ENCODE measurements at regions not wholly inside any gene's neighbourhood (a gene's known extent, or its start where the extent isn't known, plus 50 kb on each side); places are given as distances from the start of the nearest gene placed in this dataset.

DNA sequence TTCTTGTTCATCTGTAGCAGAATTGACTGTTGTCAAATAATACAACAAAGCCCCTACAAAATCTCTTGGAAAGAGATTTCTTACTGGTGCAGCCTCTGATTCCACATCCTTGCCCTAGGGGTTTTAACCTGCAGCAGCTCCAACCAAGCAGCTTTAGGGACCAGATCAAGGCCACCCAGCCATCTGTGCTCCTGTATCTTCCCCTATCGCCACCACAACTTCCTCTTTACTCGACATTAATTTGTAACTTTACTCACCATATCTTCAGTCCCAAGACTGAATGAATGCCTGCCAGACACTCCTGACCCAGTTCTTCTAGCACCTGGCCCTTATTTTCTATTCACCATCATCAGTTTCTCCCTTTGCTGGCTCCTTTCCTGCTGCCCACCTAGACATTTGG is 156.6 kb upstream of the IL12A start:
- intact Hi-C loops (cut with DNase I), result loop anchor here (5.0 kb wide), 1 partner anchor 160 kb away; no protein-coding TSS in a partner anchor
- no peak for ATAC-seq (ENCODE audit: poor library complexity)

DNA sequence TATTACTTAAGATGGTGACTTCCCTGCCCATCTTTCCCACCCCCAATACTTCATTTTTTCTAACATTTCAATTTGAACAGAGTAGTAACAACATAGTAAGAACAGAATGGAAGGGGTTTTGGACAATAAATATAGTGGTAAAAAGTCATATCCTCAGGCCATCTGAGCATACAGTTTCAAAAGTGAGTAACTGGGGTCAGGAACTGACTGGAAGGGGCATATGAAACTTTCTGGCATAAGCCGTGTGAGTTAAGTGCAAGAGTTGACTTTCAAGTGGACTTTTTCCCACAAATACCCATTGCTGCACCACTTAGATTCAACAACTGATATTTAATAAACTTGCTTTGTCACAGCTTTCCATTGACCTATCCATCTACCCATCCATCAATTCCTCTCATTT is 153.5 kb upstream of the IL12A start:
- no peak for DNase-seq
- no peak for ATAC-seq (ENCODE audit: poor library complexity)
- intact Hi-C loops (cut with DNase I), result no loop called here

More for the DNA sequence above, 156.6 kb upstream of the IL12A start:
- DNase-seq, result no peak

DNA sequence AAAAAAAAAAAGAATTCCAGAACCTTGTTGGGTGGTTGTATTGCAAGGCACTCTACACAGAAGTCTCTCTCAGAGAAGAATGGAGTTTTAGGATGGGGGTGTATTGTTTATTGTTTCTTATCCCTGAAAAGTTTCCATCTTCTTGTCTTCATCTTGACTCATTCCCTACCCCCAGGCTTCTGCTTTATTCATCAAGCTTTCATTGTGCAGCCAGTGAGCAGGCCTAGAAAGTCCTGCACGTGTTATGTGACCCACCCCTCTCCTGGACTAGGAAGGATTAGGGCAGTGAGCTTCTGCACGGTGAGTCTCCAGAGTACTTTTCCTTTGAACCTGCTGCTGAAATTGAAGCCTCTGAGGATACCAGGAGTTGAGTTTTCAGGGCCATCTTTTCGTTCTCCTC is 150.9 kb upstream of the IL12A start:
- ATAC-seq (ENCODE audit: poor library complexity) (no peak), DNase-seq (no peak)
- intact Hi-C loops (cut with DNase I), result no loop called here

DNA sequence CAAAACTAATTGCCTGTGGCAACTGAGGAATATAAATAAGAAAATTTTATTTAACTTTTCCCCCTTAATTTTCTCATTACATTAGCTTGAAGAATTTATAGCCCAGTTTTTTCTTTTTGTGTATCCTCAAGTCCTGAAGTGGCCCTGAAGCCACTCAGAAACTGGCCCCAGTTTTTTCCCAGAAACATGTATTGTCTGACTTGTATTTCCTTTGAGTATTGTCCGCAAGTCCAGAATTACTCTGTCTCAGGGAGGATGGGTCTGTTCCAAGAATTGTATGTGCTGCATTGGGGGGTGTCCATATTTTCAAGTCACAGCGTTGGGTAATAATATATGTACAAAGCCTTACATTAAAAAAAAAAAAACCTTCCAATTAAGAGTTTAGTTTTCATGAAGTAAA is 149.7 kb upstream of the IL12A start:
- DNase-seq (no peak), ATAC-seq (ENCODE audit: poor library complexity) (no peak)
- intact Hi-C loops (cut with DNase I), result no loop called here

DNA sequence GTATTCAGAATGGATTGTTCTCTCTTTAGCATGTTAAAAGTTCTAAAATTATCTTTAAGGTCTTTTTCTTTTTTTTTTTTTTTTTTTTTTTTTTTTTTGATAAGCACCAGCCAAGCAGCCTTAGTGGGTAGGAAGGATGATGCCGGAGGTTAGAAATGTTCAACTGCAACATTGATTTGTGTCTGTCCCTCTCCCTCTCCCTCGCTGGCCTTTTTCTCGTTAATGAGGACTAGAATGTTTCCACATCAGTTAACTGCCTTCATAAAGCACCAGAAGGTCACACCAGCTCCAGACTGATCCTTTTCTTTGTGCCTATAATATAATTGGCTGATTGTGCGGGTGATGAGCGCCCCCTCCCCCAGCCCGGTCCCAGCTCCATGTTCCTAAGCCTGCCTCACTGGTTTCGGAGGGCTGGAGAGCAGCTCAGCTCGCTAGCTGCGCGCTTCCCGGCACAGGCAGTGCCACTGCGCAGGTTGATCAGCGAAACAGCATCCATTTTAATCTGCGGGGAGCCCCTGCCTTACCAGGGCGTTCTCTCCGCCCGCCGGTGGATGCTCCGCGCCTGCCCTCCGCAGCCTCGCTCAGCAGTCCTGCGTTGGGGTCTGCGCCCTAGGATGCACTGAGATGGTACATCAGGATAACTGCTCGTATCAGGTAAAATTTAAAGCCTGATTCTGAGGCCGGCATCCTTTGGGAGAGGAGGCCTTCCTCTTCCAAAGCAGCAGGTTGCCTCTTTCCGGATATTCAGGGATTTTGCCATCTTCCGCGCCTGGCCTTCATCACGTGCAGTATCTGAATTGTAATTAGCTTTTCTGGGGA is 148.9 kb upstream of the IL12A start, which contains the start of gene SCHIP1:
TSS of gene SCHIP1 (plus strand) at position 301 of the 819 bp plus-strand sequence.
- no peak for DNase-seq
- intact Hi-C loops (cut with DNase I), result no loop called here
- ATAC-seq (ENCODE audit: poor library complexity), result peak; percentile 61

DNA sequence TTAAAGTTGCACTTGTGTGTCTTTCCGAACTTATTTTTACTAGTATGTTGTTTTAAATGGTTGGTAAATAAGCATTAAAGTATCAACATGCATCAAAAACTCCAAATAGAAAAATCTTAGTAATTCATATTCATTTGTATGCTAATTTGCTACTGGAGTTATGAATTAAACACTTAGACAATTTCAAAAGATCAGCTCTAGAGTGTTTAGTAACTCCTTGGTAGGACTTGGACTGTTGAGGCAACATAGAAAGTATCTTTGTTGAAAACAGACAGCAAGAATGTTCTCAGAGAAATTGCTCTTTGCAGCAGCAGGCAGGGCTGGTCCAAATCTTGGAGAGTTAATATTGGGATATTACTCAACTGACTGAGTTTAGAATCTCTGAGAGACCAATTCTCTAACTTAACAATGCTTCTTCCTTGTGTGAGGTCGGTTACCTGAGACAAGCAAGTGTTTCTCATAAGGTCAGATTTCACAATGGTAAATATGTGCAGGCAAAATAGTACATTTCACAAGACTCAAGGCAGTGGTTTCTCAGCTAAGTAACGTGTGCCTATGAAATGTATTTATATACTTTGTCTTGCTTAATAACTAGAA is 147.8 kb upstream of the IL12A start:
- intact Hi-C loops (cut with DNase I), result no loop called here
- DNase-seq, result no peak
- ATAC-seq (ENCODE audit: poor library complexity), result peak; percentile 11

DNA sequence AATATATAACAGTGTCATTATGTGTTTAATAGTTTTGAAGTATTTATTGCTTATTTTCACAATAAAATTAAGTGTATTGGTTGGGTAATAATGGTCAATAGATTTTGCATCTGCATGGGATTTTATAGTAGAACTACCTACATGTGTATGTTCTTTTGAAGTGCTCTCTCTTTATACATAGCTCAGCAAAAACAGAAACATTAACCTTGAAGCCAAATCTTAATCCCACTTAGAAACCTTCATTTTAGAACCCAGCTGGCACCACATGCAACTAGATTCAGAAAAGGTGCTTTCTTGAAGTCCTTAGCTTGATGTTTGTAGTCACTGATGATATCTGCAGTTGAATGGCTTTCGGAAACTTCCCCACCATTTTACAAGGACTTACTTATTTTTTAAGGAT is 146.9 kb upstream of the IL12A start:
- no peak for DNase-seq
- no peak for ATAC-seq (ENCODE audit: poor library complexity)
- intact Hi-C loops (cut with DNase I), result no loop called here

DNA sequence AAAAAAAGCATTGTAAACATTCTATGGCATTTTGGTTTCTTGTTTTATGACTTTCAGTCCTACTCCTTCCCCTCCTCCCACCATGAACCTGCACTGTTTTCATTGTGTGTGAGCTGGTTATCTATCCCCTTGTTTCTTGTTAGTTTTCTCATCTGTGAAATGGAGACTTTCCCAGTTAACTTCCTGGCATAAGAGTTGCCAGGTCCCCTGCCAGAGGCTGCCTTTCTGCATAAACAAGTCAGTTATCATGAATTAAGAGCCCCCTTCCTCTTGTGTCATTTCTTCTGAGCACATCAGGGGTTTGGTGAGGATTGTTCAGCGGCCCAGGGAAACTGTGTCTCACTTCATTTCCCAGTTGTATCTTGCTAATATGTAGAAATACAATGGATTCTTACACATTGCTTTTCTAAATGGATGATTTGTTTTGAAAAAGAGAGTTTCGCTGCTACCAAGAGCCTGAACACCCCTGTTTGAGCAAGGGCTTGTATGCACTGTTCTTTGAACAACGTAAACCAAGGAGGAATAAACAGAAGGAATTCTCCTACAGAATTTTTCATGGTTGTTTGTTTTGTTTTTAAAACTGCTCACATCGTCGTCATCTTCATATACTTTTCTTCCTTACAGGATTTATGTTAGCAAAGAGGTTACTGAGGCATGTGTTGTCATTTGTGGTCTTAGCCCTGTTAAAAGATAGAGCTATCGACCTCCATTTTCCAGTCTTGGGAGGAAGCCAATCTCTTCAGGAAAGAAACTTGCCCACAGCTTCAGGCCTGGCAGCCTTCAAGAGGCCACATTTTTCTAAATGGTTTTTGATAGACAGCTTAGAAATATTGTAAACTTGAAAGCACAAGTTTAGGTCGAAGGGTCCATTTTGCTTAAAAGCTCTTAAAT is 144.6 kb upstream of the IL12A start:
- no peak for DNase-seq
- no peak for ATAC-seq (ENCODE audit: poor library complexity)
- intact Hi-C loops (cut with DNase I), result no loop called here

DNA sequence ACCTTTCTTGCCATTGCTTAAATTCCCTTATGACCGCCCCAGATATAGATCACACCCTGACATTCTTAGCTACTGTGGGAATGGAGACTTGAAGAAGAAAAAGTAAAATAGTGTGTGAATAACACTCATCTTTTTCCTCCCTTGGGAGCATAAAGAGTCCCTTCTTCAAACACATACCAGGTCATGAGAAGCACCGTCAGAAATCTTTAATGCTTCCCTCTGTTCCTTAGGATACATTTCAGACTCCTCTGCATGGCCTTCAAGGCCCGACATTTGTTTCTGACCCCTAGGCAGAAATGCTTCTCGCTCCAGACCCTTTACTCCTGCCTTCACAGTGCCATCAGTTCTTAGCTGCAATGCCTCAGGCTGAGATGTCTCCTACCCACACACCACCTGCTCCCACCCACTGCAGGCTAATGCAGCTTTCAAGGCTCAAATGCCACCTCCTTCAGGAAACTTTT is 143.8 kb upstream of the IL12A start:
- intact Hi-C loops (cut with DNase I), result no loop called here
- ATAC-seq (ENCODE audit: poor library complexity), result no peak

DNA sequence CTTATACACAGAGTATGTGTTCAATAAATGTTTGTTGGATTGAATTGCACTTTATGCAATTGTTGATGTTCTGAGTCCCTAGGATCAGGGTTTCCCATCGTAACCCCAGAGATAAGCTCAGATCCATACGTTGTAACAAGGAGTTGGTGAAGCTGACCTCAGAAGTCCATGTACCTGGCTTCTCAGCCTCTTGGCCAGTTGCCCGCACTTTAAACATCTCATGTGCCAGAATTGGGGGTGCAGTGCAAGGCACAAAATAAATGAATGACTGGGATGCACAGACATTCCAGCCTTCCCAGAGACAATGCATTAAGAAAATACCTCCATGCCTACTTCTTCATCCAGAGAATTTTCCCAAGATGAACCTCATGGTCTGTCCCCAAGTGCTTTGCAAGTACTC is 142.9 kb upstream of the IL12A start:
- intact Hi-C loops (cut with DNase I), result no loop called here
- no peak for DNase-seq
- no peak for ATAC-seq (ENCODE audit: poor library complexity)

More for the DNA sequence above, 143.8 kb upstream of the IL12A start:
- no peak for DNase-seq

DNA sequence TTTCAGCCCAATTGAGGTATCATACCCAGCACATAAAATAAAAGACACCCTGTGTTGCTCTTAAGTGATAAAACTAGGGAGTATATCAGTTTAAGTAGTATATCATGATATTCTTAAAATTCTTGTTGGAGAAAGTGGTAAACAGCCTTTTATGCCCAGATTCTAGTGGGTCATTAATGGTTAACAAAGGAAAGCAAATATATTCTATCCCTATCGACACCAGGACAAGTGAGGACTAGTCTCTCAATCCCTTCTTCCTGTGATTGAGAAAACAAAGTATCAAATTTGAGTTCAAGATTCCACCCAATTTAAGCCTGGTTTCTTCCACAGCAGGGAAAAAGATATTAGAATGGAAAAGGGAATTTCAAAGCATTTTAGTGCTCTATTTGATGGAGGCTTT is 142.4 kb upstream of the IL12A start:
- intact Hi-C loops (cut with DNase I), result no loop called here
- no peak for DNase-seq
- ATAC-seq (ENCODE audit: poor library complexity), result no peak

DNA sequence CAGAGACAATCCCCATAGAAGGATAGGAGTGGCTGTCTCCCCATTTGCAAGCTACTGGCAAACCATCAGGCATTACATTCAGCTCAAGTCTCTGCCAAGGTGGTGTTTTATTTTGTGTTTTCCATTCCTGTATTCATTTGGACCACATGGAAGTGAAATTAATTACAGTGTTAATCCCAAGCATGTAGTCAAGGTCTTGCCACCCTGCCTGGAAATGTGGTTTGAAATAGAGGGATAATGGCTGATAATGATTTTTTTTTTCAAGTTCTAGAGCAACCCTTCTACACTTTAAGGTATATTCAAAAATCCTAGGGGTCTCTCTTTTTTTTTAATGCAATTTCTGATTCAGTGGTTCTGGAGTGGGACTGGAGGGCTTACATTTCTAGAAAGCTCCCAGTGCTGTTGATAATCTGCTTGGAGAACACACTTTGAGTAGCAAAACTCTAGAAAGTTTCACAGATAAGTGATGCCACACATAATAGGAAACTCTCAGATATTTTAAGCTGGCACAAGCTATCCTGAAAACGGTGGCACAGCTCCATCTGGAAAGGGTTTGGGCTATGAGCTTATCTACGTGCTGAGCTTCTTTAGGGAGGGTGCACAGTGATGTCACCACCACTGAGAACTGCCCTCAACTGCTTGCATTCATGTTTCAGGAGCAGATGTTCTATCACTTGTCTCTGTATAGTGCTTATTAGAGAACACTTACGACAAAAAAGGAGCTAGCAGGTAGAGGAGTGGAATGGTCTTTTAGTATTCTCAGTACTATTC is 140.1 kb upstream of the IL12A start:
- ATAC-seq (ENCODE audit: poor library complexity) (peak; percentile 63), DNase-seq (no peak)
- intact Hi-C loops (cut with DNase I), result no loop called here

DNA sequence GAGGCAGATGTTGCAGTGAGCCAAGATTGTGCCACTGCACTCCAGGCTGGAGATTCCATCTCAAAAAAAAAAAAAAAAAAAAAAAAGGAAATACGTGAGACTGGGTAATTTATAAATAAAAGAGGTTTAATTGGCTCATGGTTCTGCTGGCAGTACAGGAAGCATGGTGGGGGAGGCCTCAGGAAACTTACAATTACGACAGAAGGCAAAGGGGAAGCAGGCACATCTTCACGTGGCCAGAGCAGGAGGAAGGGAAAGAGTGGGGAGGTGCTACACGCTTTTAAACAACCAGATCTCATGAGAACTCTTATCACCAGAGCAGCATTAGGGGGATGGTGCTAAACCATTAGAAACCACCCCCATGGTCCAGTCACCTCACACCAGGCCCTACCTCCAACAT is 138.2 kb upstream of the IL12A start:
- ATAC-seq (ENCODE audit: poor library complexity) (no peak), DNase-seq (no peak)
- intact Hi-C loops (cut with DNase I), result no loop called here

DNA sequence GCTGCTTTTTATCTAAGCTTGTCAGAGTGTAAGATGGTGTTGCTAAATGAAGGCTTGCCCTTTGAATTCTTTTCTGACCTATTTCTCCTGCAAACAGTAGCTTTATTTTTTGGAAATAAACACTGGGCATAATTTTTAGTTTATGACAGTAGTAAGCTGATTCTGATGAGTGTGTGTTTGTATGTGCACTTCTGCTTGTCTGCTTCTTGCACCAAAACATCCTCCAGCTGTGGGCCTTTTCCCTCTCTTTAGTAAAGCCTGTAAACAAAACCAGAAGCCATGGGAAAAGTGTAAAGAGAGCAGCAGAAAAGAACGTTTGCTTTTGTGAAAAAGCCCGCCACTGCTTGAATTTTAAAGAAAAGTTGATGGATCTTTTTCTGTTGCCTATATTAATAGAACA is 136.4 kb upstream of the IL12A start:
- DNase-seq (no peak), ATAC-seq (ENCODE audit: poor library complexity) (no peak)
- intact Hi-C loops (cut with DNase I), result no loop called here

DNA sequence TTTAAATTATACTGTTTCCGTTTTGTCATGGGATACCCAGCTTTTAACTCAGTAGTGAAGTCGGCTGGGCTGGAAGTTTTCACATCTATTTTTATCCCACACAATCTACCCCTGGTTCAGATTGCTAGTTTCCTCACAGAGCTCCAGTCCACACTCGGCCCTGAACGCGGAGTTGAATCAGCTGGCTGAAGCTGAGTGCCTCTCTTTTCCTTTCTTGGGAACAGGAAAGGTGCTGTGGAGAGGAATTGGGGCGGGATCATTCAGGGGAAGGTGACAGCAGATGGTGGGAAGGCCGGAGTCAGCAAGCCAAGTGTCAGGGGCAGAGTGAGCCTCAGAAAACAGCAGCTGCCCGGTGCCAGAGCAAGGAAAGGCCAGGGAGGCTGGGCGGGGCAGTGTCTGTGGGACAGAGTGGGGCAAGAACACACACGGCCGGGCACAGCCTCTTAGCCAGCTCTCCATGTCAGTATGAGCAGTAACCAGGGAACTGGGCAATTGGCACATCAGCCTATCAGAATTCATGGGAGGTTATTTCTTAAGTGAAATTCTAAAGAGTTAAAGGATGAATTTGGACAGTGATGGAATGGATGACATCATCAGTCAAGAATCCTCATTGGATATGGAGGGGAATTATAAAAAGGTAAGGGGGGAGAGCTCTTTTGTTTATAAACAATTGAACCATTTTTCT is 135.7 kb upstream of the IL12A start:
- intact Hi-C loops (cut with DNase I), result no loop called here
- DNase-seq (peak; percentile 88), ATAC-seq (ENCODE audit: poor library complexity) (peak; percentile 78)

DNA sequence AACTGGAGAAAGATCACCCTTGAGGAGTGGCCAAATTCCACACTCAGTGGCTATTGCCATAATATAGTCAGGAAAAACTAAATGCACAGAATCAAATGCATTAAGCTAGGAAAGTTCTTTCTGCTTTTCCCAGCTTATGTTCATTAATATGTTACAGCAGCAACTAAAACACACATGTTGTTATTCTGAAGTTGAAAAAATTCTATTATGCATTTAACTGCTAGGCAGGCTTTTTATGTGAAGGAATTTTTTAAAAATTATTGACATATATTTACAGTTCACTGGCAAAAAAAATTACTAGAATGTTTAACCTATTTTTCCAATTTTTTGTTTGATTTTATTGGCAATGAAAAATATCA is 135.2 kb upstream of the IL12A start:
- ATAC-seq (ENCODE audit: poor library complexity), result no peak
- intact Hi-C loops (cut with DNase I), result no loop called here

DNA sequence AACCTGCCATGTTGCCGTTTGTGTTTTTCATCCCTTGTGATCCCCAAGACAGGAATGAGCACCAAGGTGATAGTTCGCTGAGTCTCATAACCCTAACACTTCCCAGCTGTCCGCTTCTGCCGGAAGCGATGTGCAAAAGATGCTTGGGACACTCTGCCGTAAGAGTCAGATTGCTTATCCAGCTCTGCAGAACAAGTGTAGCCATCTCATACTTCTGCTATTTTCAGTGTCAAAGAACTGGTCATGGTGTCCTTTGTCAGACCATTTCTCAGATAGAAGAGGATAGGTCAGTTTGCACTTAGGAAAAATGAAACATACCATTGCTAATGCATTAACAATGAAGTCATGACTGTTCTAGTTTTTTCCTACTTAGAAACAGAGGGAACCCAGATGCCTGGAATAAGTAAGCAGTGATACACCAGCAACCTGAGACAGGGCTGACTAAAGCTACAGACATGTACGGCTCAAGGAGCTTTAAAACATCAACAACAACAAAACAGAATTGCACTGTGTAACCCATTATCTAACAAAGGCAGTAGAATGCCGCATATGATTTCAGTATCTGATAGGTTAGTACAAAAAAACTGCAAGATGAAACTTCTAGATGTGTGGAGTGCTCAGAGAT is 134.0 kb upstream of the IL12A start:
- ATAC-seq (ENCODE audit: poor library complexity), result peak; percentile 23
- intact Hi-C loops (cut with DNase I), result no loop called here
- no peak for DNase-seq

More for the DNA sequence above, 135.2 kb upstream of the IL12A start:
- DNase-seq, result no peak
